ENCODE measurements at regions not wholly inside any gene's neighbourhood (a gene's known extent, or its start where the extent isn't known, plus 50 kb on each side); places are given as distances from the start of the nearest gene placed in this dataset.

DNA sequence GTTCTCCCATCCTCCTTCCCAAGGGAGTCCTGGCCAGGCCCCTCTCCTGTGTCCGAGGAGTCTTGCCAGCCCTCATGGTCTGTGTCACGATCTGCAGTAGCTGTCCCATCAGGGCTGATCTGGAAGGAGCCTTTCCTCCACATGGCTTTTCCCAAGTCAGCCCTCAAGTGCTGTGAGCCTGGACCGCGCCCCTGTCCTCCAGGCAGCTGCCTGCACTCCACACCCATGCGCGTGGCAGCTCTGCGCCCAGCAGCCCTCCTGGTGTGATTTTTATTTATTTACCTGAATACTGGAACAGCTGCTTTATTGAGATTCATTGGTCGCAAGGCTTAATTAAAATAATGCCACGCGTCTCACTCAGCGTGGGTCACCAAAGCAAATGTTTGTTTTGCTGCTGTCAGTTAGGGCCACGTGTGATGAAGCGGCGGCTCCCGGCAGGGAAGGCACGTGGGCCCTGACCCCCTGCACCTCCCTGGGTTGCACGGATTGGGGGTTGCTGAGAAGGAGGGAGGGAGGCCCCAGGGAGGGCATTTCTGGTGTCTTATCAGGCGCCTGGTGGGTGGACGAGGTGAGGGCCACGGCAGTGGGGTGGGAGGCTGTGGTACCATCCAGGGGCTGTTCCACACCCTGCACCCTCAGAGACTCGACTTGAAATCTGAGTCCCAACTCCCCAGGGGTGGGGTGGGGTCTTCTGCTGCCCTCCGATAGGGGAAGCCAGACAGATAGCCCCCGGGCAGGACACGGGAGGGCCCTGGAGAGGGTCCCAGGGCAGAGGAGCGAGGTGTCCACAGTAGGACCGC lies 206.3 kb upstream of the C14orf180 start:
- no peaks in the 10 kb centered on the region for H3K4me1 ChIP-seq
- ATAC-seq (no peak), DNase-seq (peak in 1 of 2 donors; percentile 2)
- no peak overlapping the region for H3K27ac ChIP-seq
- intact Hi-C loops (cut with DNase I): loop anchor here in 4 of 10 donors (5.0 to 10.0 kb wide), 2 partner anchors 236 to 238 kb away; partner anchors contain the start of gene KIF26A (in 4 of the 4)
- H3K9me3 ChIP-seq: peaks cover 0 to 4% (median 0%) of the 10 kb centered on the region in 11 donors
- H3K36me3 ChIP-seq: no peaks in the 10 kb centered on the region
- TF ChIP-seq, protein P1, sequence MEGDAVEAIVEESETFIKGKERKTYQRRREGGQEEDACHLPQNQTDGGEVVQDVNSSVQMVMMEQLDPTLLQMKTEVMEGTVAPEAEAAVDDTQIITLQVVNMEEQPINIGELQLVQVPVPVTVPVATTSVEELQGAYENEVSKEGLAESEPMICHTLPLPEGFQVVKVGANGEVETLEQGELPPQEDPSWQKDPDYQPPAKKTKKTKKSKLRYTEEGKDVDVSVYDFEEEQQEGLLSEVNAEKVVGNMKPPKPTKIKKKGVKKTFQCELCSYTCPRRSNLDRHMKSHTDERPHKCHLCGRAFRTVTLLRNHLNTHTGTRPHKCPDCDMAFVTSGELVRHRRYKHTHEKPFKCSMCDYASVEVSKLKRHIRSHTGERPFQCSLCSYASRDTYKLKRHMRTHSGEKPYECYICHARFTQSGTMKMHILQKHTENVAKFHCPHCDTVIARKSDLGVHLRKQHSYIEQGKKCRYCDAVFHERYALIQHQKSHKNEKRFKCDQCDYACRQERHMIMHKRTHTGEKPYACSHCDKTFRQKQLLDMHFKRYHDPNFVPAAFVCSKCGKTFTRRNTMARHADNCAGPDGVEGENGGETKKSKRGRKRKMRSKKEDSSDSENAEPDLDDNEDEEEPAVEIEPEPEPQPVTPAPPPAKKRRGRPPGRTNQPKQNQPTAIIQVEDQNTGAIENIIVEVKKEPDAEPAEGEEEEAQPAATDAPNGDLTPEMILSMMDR (IDR thresholded peaks at IDR 0.05): no peak
- WGBS, 2 donors: 79% methylated on average over 26 of the region's 26 CpGs
- peaks cover 0 to 39% (median 7%) of the 10 kb centered on the region in 7 donors for H3K27me3 ChIP-seq
- no peak overlapping the region for H3K4me3 ChIP-seq

DNA sequence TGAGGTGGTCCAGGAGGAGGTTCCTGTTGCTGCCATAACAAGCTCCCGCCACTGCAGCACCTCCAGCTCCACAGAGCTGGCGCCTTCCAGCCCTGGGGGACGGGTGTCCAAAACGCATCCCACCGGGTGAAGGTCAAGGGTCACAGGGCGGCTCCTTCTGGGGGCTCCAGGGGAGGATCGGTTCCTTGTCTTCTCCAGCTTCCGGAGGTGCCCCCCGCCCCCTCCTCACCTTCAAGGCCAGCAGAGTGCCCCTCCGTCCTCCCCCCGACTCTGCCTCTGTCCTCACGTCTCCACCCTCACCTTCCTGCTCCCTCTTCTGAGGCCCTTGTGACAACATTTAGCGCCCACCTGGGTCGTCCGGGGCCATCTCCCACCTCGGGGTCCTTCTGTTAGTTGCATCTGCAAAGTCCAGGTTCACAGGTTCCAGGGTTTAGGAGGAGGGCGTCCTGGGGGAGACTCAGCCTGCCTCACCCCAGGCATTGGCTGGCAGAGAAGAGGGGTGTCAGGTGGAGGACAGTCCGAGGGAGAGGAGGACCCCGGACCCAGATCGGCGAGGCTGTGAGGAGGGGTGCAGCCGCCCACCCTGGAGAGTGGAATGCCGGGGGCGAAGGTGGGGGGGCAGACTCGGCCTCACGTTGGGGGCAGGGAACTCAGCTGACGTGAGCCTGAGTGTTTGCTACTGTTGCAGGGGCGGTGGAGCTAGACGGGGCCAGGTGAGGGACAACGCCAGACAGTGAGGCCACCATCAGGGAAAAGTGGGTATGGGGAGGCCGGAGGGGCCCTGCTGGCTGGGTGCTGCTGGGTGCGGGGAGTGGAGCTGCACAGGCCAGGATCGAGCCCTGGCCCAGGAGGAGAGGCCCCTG lies 205.5 kb upstream of the C14orf180 start:
- no peak overlapping the region for H3K4me3 ChIP-seq
- H3K9me3 ChIP-seq: peaks cover 0 to 4% (median 0%) of the 10 kb centered on the region in 11 donors
- H3K4me1 ChIP-seq: no peaks in the 10 kb centered on the region
- H3K27me3 ChIP-seq: peaks cover 0 to 41% (median 13%) of the 10 kb centered on the region in 7 donors
- 82 to 83% methylated on average over 33 of the region's 33 CpGs for WGBS, 2 donors
- ATAC-seq: no peak
- TF ChIP-seq, protein P1 (IDR thresholded peaks at IDR 0.05): no peak
- intact Hi-C loops (cut with DNase I): loop anchor here in 4 of 10 donors (5.0 to 10.0 kb wide), 2 partner anchors 237 to 239 kb away; partner anchors contain the start of gene KIF26A (in 4 of the 4)
- H3K36me3 ChIP-seq: no peaks in the 10 kb centered on the region
- no peak overlapping the region for H3K27ac ChIP-seq
- peak in 1 of 2 donors; percentile 6 for DNase-seq

DNA sequence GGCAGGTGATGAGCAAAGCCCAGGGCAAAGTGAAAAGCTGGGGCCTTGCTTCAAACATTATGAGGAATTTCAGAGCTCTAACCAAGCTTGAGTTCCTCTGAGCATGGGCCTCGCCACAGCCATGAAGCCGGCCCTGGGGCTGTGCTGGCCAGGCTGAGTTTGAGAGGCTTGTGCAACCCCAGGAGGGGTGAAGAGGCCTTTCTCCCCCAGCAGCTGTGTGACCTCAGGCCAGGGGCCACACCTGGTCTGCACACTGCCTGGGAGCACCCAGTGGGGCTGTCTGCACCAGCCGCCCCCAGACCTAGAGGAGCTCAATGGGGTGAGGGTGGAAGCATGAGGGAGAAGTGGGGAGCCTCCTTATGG lies 204.9 kb upstream of the C14orf180 start:
- Histone ChIP-seq H3K4me3 (no peak overlapping the region), H3K4me1 (no peaks in the 10 kb centered on the region), H3K9me3 (peaks cover 0 to 9% (median 0%) of the 10 kb centered on the region in 11 donors), H3K27me3 (peaks cover 0 to 38% (median 11%) of the 10 kb centered on the region in 7 donors), H3K36me3 (no peaks in the 10 kb centered on the region), H3K27ac (no peak overlapping the region)
- no peak for ATAC-seq
- DNase-seq: no peak
- TF ChIP-seq, protein P1 (IDR thresholded peaks at IDR 0.05): no peak
- WGBS, 2 donors: 93 to 95% methylated on average over 3 of the region's 3 CpGs
- intact Hi-C loops (cut with DNase I): loop anchor here in 4 of 10 donors (5.0 to 10.0 kb wide), 2 partner anchors 237 to 240 kb away; partner anchors contain the start of gene KIF26A (in 4 of the 4)

Measured in heart right ventricle (tissue), 16 donors.